Esophagus muscularis mucosa (tissue), 4 donors: ENCODE measurements at regions not wholly inside any gene's neighbourhood (a gene's known extent, or its start where the extent isn't known, plus 50 kb on each side); places are given as distances from the start of the nearest gene placed in this dataset.

ENCODE experiments used
- DNase-seq: peaks from one replicate; pipeline ENCODE4 v3.0.0-alpha.2; 2017; ENCODE audit errors: extremely low spot score
- H3K27ac ChIP-seq, 4 donors: fragments of 200-600 bp; sonication (generic); replicated peaks in 1 of 4; 1 replicate in 3 of 4; 2 replicates in 1 of 4; pipeline ENCODE4 v1.5.1; 2016 to 2019; ENCODE audit warnings: mild to moderate bottlenecking in 1 of 4
- H3K27me3 ChIP-seq, 4 donors: fragments of 200-600 bp; sonication (generic); one replicate each; pipeline versions ENCODE4 v1.5.1 to v1.6.0; 2016 to 2019
- H3K36me3 ChIP-seq, 4 donors: fragments of 200-600 bp; sonication (generic); one replicate each; pipeline ENCODE4 v1.5.1; 2016 to 2019
- H3K4me1 ChIP-seq, 4 donors: fragments of 200-600 bp; sonication (generic); one replicate each; pipeline ENCODE4 v1.5.1; 2016 to 2019
- H3K4me3 ChIP-seq, 4 donors: fragments of 200-600 bp; sonication (generic); 1 replicate in 2 of 4; 2 replicates in 2 of 4; pipeline ENCODE4 v1.5.1; 2016 to 2019; ENCODE audit warnings: mild to moderate bottlenecking in 4 of 4, moderate library complexity in 1 of 4
- H3K9me3 ChIP-seq, 4 donors: fragments of 200-600 bp; sonication (generic); 1 replicate in 3 of 4; 2 replicates in 1 of 4; pipeline ENCODE4 v1.5.1; 2016 to 2019
- CTCF ChIP-seq, 3 experiments: fragments of 200-600 bp in 2 of 3; fragments of 450-650 bp in 1 of 3; sonication (generic) in 2 of 3; IDR thresholded peaks; one replicate each; pipeline ENCODE4 v1.5.1; 2017 to 2019; ENCODE audit warnings: antibody characterized with exemption in 3 of 3, mild to moderate bottlenecking in 2 of 3, moderate library complexity in 1 of 3
- EP300 ChIP-seq: sonication (generic); formaldehyde crosslinking; IDR thresholded peaks from one replicate; pipeline ENCODE4 v1.6.1; 2017; ENCODE audit warnings: antibody characterized with exemption
- POLR2A ChIP-seq: fragments of 450-650 bp; IDR thresholded peaks from one replicate; pipeline ENCODE4 v1.6.1; 2017; ENCODE audit warnings: antibody characterized with exemption, moderate library complexity, mild to moderate bottlenecking, low read depth
- POLR2AphosphoS5 ChIP-seq, 2 donors: sonication (generic); formaldehyde crosslinking; IDR thresholded peaks; one replicate each; pipeline ENCODE4 v1.6.1; 2017; ENCODE audit warnings: antibody characterized with exemption in 2 of 2
- WGBS: methylation state at CpG from one replicate; pipeline ENCODE4 v1.1.5; 2018; 5-methylcytosine and 5-hydroxymethylcytosine counted together
- intact Hi-C: fragments of 100-400 bp; cut with DNase I; formaldehyde crosslinking; loops from one replicate; pipeline ENCODE4 v1.15.1; 2023

GRCh38 chr12:72766517-72766916, 494.3 kb downstream of the TRHDE start:
- no peak for TF ChIP-seq POLR2AphosphoS5 (IDR thresholded peaks at IDR 0.05)
- TF ChIP-seq CTCF (IDR thresholded peaks at IDR 0.05) = no peak
- no peak for TF ChIP-seq POLR2A
- no peak for TF ChIP-seq EP300
- Histone ChIP-seq H3K36me3 (no peaks in the 10 kb centered on the region), H3K27me3 (no peaks in the 10 kb centered on the region), H3K4me1 (no peaks in the 10 kb centered on the region), H3K9me3 (peaks cover 0 to 3% (median 0%) of the 10 kb centered on the region in 4 donors), H3K27ac (no peak overlapping the region), H3K4me3 (no peak overlapping the region)
- 28% methylated on average over 2 of the region's 2 CpGs for WGBS
- intact Hi-C loops = no loop called here
- no peak for DNase-seq

- H3K27me3 ChIP-seq = no peaks in the 10 kb centered on the region
- no peaks in the 10 kb centered on the region for H3K9me3 ChIP-seq
- no peak overlapping the region for H3K27ac ChIP-seq
- H3K4me1 ChIP-seq = no peaks in the 10 kb centered on the region
- no peak for DNase-seq
- intact Hi-C loops = no loop called here
- H3K36me3 ChIP-seq = no peaks in the 10 kb centered on the region
- H3K4me3 ChIP-seq = no peak overlapping the region
- TF ChIP-seq CTCF (IDR thresholded peaks at IDR 0.05) (no peak), EP300 (no peak), POLR2A (no peak), POLR2AphosphoS5 (IDR thresholded peaks at IDR 0.05) (no peak)
These were observed 501.9 kb downstream of the TRHDE start for GRCh38 chr12:72774023-72774422.

- H3K27ac ChIP-seq = no peak overlapping the region
- no peaks in the 10 kb centered on the region for H3K4me1 ChIP-seq
- TF ChIP-seq EP300 (no peak), POLR2AphosphoS5 (IDR thresholded peaks at IDR 0.05) (no peak), POLR2A (no peak), CTCF (IDR thresholded peaks at IDR 0.05) (no peak)
- no peaks in the 10 kb centered on the region for H3K9me3 ChIP-seq
- H3K4me3 ChIP-seq = no peak overlapping the region
- no peak for DNase-seq
- H3K27me3 ChIP-seq = no peaks in the 10 kb centered on the region
- intact Hi-C loops = no loop called here
- 90% methylated on average over 1 of the region's 1 CpG for WGBS
- no peaks in the 10 kb centered on the region for H3K36me3 ChIP-seq
These were observed 505.6 kb downstream of the TRHDE start for GRCh38 chr12:72777806-72778205.

- H3K27me3 ChIP-seq = no peaks in the 10 kb centered on the region
- TF ChIP-seq POLR2A (no peak), CTCF (IDR thresholded peaks at IDR 0.05) (no peak), POLR2AphosphoS5 (IDR thresholded peaks at IDR 0.05) (no peak), EP300 (no peak)
- WGBS = 33% methylated on average over 1 of the region's 1 CpG
- no peaks in the 10 kb centered on the region for H3K4me1 ChIP-seq
- no peak overlapping the region for H3K27ac ChIP-seq
- H3K36me3 ChIP-seq = no peaks in the 10 kb centered on the region
- H3K4me3 ChIP-seq = no peak overlapping the region
- intact Hi-C loops = no loop called here
- H3K9me3 ChIP-seq = no peaks in the 10 kb centered on the region
- DNase-seq = no peak
These were observed 518.1 kb downstream of the TRHDE start for GRCh38 chr12:72790273-72790672.

GRCh38 chr12:72792889-72793288, 520.7 kb downstream of the TRHDE start:
- WGBS = 95% methylated on average over 3 of the region's 3 CpGs
- H3K4me1 ChIP-seq = no peaks in the 10 kb centered on the region
- H3K27ac ChIP-seq = no peak overlapping the region
- H3K36me3 ChIP-seq = no peaks in the 10 kb centered on the region
- no peak for DNase-seq
- H3K27me3 ChIP-seq = no peaks in the 10 kb centered on the region
- TF ChIP-seq CTCF (IDR thresholded peaks at IDR 0.05) (no peak), POLR2A (no peak), POLR2AphosphoS5 (IDR thresholded peaks at IDR 0.05) (no peak), EP300 (no peak)
- intact Hi-C loops = no loop called here
- H3K9me3 ChIP-seq = peaks cover 0 to 10% (median 3%) of the 10 kb centered on the region in 4 donors
- no peak overlapping the region for H3K4me3 ChIP-seq
